LoVo (cell line): ENCODE measurements at regions not wholly inside any gene's neighbourhood (a gene's known extent, or its start where the extent isn't known, plus 50 kb on each side); places are given as distances from the start of the nearest gene placed in this dataset.
"Not testable (repeated sequence)": the region's sequence is repeated elsewhere in the genome, so short reads cannot be mapped to it uniquely, and the experiment has no call there.

Source experiments
- DNase-seq: peaks from one replicate; pipeline ENCODE4 v3.0.0-alpha.2; 2016; ENCODE audit warnings: low spot score

GRCh38 chr16:85239239-85239638, 127.0 kb upstream of the CIBAR2 start:
- no peak for DNase-seq

DNA sequence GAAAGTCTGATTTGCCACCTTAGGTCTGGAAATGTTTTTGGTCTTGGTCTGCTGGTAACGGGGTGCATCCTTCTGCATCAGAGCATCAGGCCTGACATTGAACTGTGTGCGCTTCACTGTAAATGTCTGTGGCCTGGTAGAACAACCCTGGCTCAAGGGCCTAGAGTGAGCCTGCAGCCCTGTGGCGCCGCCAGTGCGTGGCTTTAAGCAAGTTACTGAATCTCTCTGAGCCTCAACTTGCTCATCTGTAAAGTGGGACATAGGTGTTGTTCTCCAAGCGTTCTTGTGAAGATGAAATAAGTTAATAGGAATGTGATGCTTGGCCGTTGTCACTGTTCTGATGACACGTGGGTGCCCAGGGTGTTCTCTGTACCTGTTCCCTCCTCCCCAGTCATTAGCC, 127.6 kb upstream of the CIBAR2 start:
- DNase-seq = no peak

GRCh38 chr16:85240982-85241924, 129.0 kb upstream of the CIBAR2 start:
- DNase-seq = no peak

- no peak for DNase-seq
These were observed 129.9 kb upstream of the CIBAR2 start for GRCh38 chr16:85242140-85242539.

- DNase-seq = no peak
These were observed 131.0 kb upstream of the CIBAR2 start for GRCh38 chr16:85243308-85243707.

DNA sequence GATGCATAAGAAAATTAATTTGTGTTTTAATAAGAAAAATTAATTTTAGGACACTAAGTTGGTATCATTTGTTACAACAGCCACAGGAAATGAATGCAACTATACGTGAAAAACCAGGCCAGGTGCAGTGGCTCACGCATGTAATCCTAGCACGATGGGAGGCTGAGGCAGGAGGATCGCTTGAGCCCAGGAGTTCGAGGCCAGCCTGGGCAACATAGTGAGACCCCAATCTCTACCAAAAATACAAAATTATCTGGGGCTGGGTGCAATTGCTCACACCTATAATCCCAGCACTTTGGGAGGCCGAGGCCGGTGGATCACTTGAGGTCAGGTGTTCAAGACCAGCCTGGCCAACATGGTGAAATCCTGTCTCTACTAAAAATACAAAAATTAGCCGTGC, 132.2 kb upstream of the CIBAR2 start:
- DNase-seq = not testable (repeated sequence)

- DNase-seq = peak; percentile 43
These were observed 133.3 kb upstream of the CIBAR2 start for GRCh38 chr16:85245307-85246172.

- DNase-seq = no peak
These were observed 134.2 kb upstream of the CIBAR2 start for GRCh38 chr16:85246473-85246872.

DNA sequence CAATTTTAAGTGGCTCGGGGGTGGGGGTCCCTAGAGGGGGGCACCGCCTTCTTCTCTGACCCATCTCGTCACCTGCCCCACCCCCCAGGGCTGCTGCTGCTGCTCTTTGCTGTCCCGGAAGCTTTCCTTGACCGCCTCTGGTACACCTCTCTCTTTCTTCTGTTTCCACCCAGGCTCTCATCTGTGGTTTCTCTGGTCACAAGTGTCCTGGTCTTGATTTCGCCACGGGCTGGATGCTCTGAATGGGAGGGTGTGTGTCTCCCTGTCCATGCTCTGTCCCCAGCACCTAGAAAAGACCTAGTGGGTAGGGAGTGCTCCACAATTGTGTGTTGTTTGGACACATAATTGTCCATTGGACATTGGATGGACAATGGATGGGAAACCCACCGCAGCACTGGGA, 134.7 kb upstream of the CIBAR2 start:
- no peak for DNase-seq

DNA sequence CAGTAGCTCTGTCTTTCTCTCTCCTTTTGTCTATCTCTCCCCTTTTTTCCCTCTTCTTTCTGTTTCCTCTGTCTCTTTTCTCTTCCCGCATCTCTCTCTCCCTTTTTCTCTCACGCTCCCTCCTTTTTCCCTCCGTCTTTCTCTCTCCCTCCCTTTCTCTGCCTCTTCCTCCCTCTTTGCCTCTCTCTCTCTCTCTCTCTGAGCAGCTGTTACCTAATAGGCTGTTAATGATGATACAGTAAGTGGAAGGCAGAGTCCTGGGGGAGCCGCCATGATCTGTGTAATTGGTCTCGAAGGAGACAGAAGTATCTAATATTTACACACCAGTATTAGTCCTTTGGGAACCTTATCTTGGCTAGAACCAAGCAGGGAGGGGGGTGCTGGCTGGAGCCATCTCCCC, 136.1 kb upstream of the CIBAR2 start:
- DNase-seq = no peak

DNA sequence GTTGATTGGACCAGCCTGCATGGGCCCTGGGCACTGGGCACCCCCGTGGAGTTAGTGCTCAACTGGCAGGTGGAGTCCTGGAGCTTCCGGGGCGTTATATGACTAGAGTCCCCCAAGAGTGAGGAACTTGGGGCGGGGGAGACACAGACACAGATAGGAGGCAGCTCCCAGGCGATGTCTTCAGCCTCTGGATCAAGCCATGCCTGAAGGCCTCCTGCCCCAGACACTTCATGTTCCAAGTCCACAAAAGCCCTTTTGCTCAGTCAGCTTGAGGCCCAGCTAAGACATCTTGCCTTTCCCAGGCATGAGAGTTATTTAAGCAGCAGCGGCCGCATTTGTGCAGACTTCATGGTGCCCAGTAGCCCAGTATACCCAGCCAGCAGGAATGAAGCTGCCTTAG, 136.6 kb upstream of the CIBAR2 start:
- DNase-seq = no peak

DNA sequence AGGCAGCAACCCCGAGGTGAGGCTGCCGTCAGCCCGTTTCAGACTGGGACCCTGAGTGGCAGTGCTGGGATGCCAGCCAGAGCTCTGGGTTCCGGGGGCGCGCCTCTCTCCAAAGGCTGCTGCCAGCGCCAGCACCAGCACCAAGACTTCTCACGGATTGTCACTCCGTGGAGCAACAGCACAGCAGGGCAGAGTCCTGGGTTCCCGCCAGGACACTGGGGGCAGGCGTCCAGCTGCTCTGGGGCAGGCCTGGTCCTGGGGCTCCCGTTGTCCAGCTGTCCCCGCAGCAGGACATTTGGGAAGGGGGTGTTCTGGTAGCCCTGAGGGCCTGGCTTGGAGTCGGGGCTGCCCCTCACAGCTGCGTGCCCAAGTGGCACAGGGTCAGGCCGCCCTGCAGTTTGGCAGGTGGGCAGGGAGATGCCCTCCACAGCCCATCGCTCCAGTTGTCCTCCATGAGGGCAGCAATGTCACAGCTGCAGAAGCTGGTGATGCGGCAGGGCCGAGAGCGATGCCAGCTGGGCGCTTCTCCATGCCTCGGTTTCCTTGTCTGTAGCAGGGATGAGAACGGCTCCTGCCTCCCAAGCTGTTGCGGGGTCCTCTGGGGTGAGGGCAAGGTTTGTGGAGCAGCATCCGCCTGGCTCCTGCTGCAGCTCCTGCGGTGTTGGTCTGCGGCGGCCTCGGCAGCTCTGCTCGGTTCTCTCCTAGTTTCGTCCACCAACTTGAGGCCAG, 137.3 kb upstream of the CIBAR2 start:
- no peak for DNase-seq

DNA sequence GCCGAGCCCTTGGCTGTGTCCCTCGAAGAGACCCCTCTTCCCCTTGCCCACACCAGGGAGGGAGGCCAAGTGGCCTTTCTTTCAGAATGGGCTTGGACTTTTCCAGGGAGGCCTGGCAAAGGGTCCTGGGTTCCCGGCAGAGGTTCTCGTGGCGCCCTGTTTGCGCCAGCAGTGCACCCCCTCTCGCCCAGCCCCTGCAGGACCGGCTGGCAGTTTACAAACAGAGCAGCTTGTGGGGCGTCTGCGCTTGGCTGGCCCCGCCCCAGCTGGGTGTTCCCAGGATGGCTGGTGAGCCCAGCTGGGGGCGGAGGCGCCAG, 137.8 kb upstream of the CIBAR2 start:
- DNase-seq = no peak

DNA sequence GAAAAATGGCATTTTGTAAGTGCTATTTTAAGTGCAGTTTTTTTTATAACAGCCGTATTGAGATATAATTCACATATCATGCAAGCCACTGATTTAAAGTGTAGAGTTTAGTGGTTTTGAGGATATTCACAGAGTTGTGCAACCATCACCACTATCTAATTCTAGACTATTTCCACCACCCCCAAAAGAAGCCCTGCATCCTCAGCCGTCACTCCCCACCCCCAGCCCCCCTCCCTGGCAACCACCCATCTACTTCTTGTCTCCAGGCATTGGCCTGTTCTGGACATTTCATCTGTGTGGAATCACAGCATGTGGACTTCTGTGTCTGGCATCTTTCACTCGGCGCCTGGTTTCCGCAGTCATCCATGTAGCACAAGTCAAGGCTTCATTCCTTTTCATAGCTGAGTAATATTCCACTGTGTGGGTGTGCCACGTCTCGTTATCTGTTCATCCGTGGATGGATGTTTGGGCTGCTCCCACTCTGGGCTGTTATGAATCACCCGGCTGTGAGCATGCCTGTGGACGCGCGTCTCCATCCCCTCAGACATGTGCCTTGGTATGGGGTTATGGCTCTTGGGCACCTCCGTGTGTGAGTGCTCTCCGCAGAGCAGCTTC, 138.4 kb upstream of the CIBAR2 start:
- DNase-seq = no peak

- DNase-seq = no peak
These were observed 139.0 kb upstream of the CIBAR2 start for GRCh38 chr16:85251225-85251760.

DNA sequence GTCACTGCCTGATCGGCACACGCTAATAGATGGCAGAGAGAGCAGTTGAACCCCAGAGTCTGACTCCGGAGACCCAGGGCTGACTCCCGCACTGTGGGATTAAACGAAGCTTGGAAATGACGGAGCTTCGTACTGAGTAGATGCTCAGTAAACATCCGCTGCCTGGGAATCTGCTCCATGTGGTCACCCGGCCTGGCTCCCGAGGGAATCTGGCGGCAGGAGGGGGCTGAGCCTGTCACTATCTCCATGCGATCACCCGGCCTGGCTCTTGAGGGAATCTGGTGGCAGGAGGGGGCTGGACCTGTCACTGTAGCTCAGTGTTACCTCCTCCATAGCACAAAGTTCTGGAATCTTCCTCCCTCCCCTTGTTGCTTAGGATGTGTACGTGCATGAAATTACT, 139.7 kb upstream of the CIBAR2 start:
- no peak for DNase-seq

GRCh38 chr16:85252461-85252860, 140.2 kb upstream of the CIBAR2 start:
- DNase-seq = no peak

DNA sequence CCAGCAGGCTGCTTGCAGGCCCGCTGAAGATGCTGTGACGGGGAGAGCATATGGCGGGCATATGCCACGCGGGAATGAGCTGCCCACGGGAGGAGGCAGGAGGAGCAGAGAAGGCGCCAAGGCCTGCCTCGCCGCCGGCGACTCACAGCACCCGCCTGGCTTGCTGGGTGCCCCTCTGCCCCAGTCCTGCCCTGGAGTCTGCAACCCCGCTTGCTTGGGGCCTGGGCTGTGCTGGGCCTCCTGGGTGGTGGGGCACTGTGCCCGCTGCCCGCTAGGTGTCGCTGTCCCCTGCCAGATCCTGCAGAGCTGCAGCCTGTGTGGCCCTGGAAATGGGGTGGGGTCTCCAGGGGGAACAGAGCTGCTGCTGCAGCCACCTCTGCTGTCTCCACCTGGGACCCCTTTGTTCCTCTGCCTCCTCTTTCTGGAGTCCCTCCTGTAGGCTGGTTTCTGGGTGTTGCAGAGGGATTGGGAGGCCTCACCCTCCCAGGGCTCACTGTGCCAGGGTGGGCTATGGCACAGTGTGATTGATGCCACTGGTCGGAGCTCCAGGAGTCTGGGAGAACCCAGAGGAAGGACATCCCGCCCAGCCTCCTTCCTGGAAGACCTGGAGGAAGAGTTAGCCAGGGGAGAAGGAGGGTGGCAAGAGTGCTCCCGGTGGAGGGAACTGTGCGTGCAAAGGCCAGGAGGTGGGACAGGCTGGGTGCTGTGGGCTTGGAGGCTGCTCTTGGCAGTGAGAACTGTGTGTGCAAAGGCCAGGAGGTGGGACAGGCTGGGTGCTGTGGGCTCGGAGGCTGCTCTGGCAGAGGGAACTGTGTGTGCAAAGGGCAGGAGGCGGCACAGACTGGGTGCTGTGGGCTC, 141.0 kb upstream of the CIBAR2 start:
- DNase-seq = peak; percentile 32

- no peak for DNase-seq
These were observed 141.8 kb upstream of the CIBAR2 start for GRCh38 chr16:85254051-85254450.

- DNase-seq = no peak
These were observed 142.6 kb upstream of the CIBAR2 start for GRCh38 chr16:85254921-85255320.

DNA sequence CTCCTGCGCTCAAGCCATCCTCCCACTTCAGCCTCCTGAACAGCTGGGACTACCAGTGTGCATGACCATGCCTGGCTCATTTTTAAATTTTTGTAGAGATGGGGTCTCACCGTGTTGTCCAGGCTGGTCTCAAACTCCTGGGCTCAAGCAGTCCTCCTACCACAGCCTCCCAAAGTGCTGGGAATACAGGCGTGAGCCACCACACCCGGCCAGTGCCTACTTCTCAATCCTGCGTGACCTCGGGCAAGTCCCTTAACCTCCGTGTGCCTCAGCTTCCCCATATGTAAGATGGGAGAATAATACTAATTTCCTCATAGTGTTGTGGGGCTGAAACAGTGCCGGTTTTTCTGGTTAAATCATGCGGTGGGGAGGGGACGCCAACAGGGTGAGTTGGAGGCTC, 143.5 kb upstream of the CIBAR2 start:
- no peak for DNase-seq
